CD14-positive monocyte (primary cell): ENCODE measurements at regions not wholly inside any gene's neighbourhood (a gene's known extent, or its start where the extent isn't known, plus 50 kb on each side); places are given as distances from the start of the nearest gene placed in this dataset.

ENCODE experiments used
- DNase-seq, 3 donors: peaks; one replicate each; pipeline ENCODE4 v3.0.0-alpha.2; 2011 to 2022
- H2AFZ ChIP-seq: 2 replicates; pipeline ENCODE4 v1.6.0; 2012; ENCODE audit warnings: mild to moderate bottlenecking, low read depth, low read length, inconsistent platforms; ENCODE audit not compliant: insufficient read depth, poor library complexity, severe bottlenecking
- H3K27ac ChIP-seq, 2 donors: 1 replicate in 1 of 2; 2 replicates in 1 of 2; pipeline ENCODE4 v1.5.1; 2012 to 2013; ENCODE audit warnings: low read length in 2 of 2, control low read depth in 1 of 2, inconsistent platforms in 1 of 2, low read depth in 1 of 2, mild to moderate bottlenecking in 1 of 2
- H3K27me3 ChIP-seq, 2 donors: one replicate each; pipeline versions ENCODE4 v1.6.0 to v1.6.1; 2011 to 2013; ENCODE audit warnings: low read length in 2 of 2; ENCODE audit not compliant: control insufficient read depth in 2 of 2, insufficient read depth in 2 of 2
- H3K36me3 ChIP-seq, 2 donors: replicated peaks in 1 of 2; 1 replicate in 1 of 2; 2 replicates in 1 of 2; pipeline versions ENCODE4 v1.5.1 to v1.6.1; 2012 to 2013; ENCODE audit warnings: low read length in 2 of 2, control low read depth in 1 of 2, inconsistent platforms in 1 of 2, mild to moderate bottlenecking in 1 of 2; ENCODE audit not compliant: insufficient read depth in 2 of 2, control insufficient read depth in 1 of 2
- H3K4me1 ChIP-seq, 2 donors: 1 replicate in 1 of 2; 2 replicates in 1 of 2; pipeline versions ENCODE4 v1.5.1 to v1.6.1; 2012 to 2013; ENCODE audit warnings: low read length in 2 of 2, control low read depth in 1 of 2, inconsistent platforms in 1 of 2, mild to moderate bottlenecking in 1 of 2, moderate library complexity in 1 of 2; ENCODE audit not compliant: insufficient read depth in 2 of 2, control insufficient read depth in 1 of 2
- H3K4me2 ChIP-seq: replicated peaks from 2 replicates; pipeline ENCODE3; 2012; ENCODE audit warnings: low read length, moderate library complexity, mild to moderate bottlenecking; ENCODE audit not compliant: poor library complexity, severe bottlenecking; ENCODE audit errors: extremely low read depth
- H3K4me3 ChIP-seq, 3 experiments: fragments of 200-600 bp in 1 of 3; sonication (generic) in 1 of 3; replicated peaks in 1 of 3; 1 replicate in 2 of 3; 2 replicates in 1 of 3; pipeline ENCODE4 v1.5.1; 2011 to 2013; ENCODE audit warnings: low read length in 3 of 3, mild to moderate bottlenecking in 3 of 3, control low read depth in 2 of 3, low read depth in 2 of 3, inconsistent platforms in 1 of 3, moderate library complexity in 1 of 3
- H3K79me2 ChIP-seq: 2 replicates; pipeline ENCODE4 v1.6.0; 2012; ENCODE audit warnings: mild to moderate bottlenecking, control low read depth, inconsistent platforms, low read length, moderate library complexity; ENCODE audit not compliant: insufficient read depth
- H3K9ac ChIP-seq: 2 replicates; pipeline ENCODE4 v1.6.0; 2017; ENCODE audit warnings: low read length, mild to moderate bottlenecking; ENCODE audit not compliant: insufficient read depth, poor library complexity, severe bottlenecking
- H3K9me3 ChIP-seq, 2 donors: replicated peaks in 1 of 2; 1 replicate in 1 of 2; 2 replicates in 1 of 2; pipeline versions ENCODE4 v1.5.1 to v1.6.1; 2012 to 2013; ENCODE audit warnings: low read length in 2 of 2, control low read depth in 1 of 2; ENCODE audit not compliant: control insufficient read depth in 1 of 2, insufficient read depth in 1 of 2
- H4K20me1 ChIP-seq: 2 replicates; pipeline ENCODE4 v1.6.0; 2012; ENCODE audit warnings: mild to moderate bottlenecking, low read length, control low read depth, moderate library complexity; ENCODE audit not compliant: insufficient read depth
- H3K27ac Mint-ChIP-seq, 7 donors: one replicate each; pipeline ENCODE4 v1.8.0; 2020; ENCODE audit warnings: mild to moderate bottlenecking in 7 of 7, mixed read lengths in 7 of 7, moderate library complexity in 6 of 7, inconsistent platforms in 2 of 7
- H3K27me3 Mint-ChIP-seq, 3 donors: one replicate each; pipeline ENCODE4 v1.8.0; 2021 to 2022; ENCODE audit warnings: low read depth in 3 of 3, mild to moderate bottlenecking in 3 of 3, mixed read lengths in 3 of 3, moderate library complexity in 3 of 3, inconsistent platforms in 1 of 3
- H3K36me3 Mint-ChIP-seq, 2 donors: one replicate each; pipeline ENCODE4 v1.8.0; 2020; ENCODE audit warnings: mixed read lengths in 2 of 2, inconsistent platforms in 1 of 2, mild to moderate bottlenecking in 1 of 2
- H3K4me1 Mint-ChIP-seq: one replicate; pipeline ENCODE4 v1.8.0; 2020; ENCODE audit warnings: mild to moderate bottlenecking, mixed read lengths
- H3K4me3 Mint-ChIP-seq, 2 donors: one replicate each; pipeline ENCODE4 v1.8.0; 2020; ENCODE audit warnings: mild to moderate bottlenecking in 2 of 2, mixed read lengths in 2 of 2, moderate library complexity in 1 of 2
- H3K9me3 Mint-ChIP-seq, 7 donors: one replicate each; pipeline ENCODE4 v1.8.0; 2020 to 2022; ENCODE audit warnings: mixed read lengths in 7 of 7, mild to moderate bottlenecking in 6 of 7, moderate library complexity in 6 of 7, inconsistent platforms in 2 of 7
- CTCF ChIP-seq: fragments of 200-600 bp; IDR thresholded peaks from one replicate; pipeline ENCODE4 v1.8.0; 2022; ENCODE audit warnings: antibody characterized with exemption, mild to moderate bottlenecking
- WGBS: methylation state at CpG from one replicate; pipeline ENCODE4 v1.1.5; 2013; ENCODE audit warnings: missing lambda C conversion rate; ENCODE audit not compliant: insufficient coverage; 5-methylcytosine and 5-hydroxymethylcytosine counted together
- intact Hi-C, 2 donors: fragments of 100-400 bp; cut with micrococcal nuclease; formaldehyde crosslinking; loops; one replicate each; pipeline versions ENCODE4 v1.15.0 to v1.15.1; 2023

DNA sequence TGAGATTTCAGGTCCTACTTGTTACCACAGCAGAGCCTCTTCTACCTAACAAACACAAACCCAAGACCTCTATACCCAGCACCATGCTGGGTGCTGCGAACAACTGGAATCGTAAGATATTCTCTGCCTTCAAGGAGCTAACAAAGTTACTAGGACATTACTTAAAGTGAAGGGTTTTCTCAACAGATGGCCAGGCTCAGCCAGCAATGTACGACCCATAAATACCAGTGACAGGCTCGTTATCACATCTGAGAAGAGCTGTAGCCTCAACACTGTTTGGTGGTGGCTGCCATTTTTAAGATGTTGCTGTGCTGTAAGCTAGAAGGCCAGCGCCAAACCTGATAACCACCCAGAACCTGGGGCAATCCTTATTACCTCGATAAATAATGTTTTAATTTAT lies 406.5 kb downstream of the KIF16B start:
- no peak overlapping the region for H3K4me2 ChIP-seq
- H3K9me3 Mint-ChIP-seq: peaks cover 3 to 8% (median 6%) of the 10 kb centered on the region in 7 donors
- WGBS: 100% methylated on average over 2 of the region's 6 CpGs

GRCh38 chr20:16158976-16159286 lies 414.3 kb downstream of the KIF16B start:
- H3K4me1 Mint-ChIP-seq: no peaks in the 10 kb centered on the region
- Histone ChIP-seq H4K20me1 (no peaks in the 10 kb centered on the region), H3K79me2 (no peaks in the 10 kb centered on the region), H3K9me3 (no peaks in the 10 kb centered on the region), H3K27ac (no peak overlapping the region), H3K36me3 (no peaks in the 10 kb centered on the region), H3K27me3 (no peaks in the 10 kb centered on the region), H3K4me3 (no peak overlapping the region), H3K4me1 (no peaks in the 10 kb centered on the region), H2AFZ (no peak overlapping the region), H3K9ac (no peak overlapping the region), H3K4me2 (no peak overlapping the region)
- H3K9me3 Mint-ChIP-seq: peaks cover 0 to 4% (median 2%) of the 10 kb centered on the region in 7 donors
- H3K36me3 Mint-ChIP-seq: no peaks in the 10 kb centered on the region
- intact Hi-C loops: no loop called here
- no peak for DNase-seq
- TF ChIP-seq CTCF: no peak
- 20% methylated on average over 1 of the region's 2 CpGs for WGBS
- no peak overlapping the region for H3K27ac Mint-ChIP-seq
- peaks cover 0 to 1% (median 1%) of the 10 kb centered on the region in 3 donors for H3K27me3 Mint-ChIP-seq
- no peak overlapping the region for H3K4me3 Mint-ChIP-seq

More for the DNA sequence above, 406.5 kb downstream of the KIF16B start:
- H4K20me1 ChIP-seq: no peaks in the 10 kb centered on the region
- no peaks in the 10 kb centered on the region for H3K79me2 ChIP-seq
- H2AFZ ChIP-seq: no peak overlapping the region
- Mint-ChIP-seq H3K27ac (no peak overlapping the region), H3K27me3 (peaks cover 0 to 1% (median 1%) of the 10 kb centered on the region in 3 donors), H3K4me1 (no peaks in the 10 kb centered on the region), H3K36me3 (no peaks in the 10 kb centered on the region), H3K4me3 (no peak overlapping the region)
- H3K36me3 ChIP-seq: no peaks in the 10 kb centered on the region
- no peak for DNase-seq
- TF ChIP-seq CTCF: no peak
- no peak overlapping the region for H3K27ac ChIP-seq
- peaks cover 2 to 5% of the 10 kb centered on the region in 2 donors for H3K9me3 ChIP-seq
- H3K9ac ChIP-seq: no peak overlapping the region
- H3K27me3 ChIP-seq: no peaks in the 10 kb centered on the region
- intact Hi-C loops: no loop called here
- H3K4me1 ChIP-seq: no peaks in the 10 kb centered on the region
- no peak overlapping the region for H3K4me3 ChIP-seq
